T-cell (primary cell): ENCODE measurements at regions not wholly inside any gene's neighbourhood (a gene's known extent, or its start where the extent isn't known, plus 50 kb on each side); places are given as distances from the start of the nearest gene placed in this dataset.

Experiments used
- ATAC-seq, 4 experiments: fragments of 200-7000 bp in 3 of 4; fragments of 150-1000 bp in 1 of 4; cut with Tn5 transposase; replicated peaks in 1 of 4; 1 replicate in 3 of 4; 2 replicates in 1 of 4; pipeline ENCODE4 v1.10.0; 2021; ENCODE audit warnings: moderate library complexity in 3 of 4, mild to moderate bottlenecking in 2 of 4, moderate number of reproducible peaks in 1 of 4
- CTCF ChIA-PET, 2 donors: fragments of 300-600 bp; sonication (Branson Sonifier 250); formaldehyde crosslinking; loops; one replicate each; lab custom pipeline; 2022; ENCODE audit warnings: antibody characterized with exemption in 2 of 2; lab: Charles Lee
- POLR2A ChIA-PET, 2 donors: fragments of 300-600 bp; sonication (Branson Sonifier 250); formaldehyde crosslinking; loops; one replicate each; lab custom pipeline; 2022; ENCODE audit warnings: antibody characterized with exemption in 2 of 2; lab: Charles Lee
- DNase-seq, 35 experiments: peaks; one replicate each; pipeline versions ENCODE4 v3.0.0 to v3.0.0-alpha.2; 2013 to 2023
- H3K27ac ChIP-seq: one replicate; pipeline ENCODE4 v1.5.1; 2013; ENCODE audit warnings: low read length
- H3K27me3 ChIP-seq, 2 experiments: replicated peaks in 1 of 2; 1 replicate in 1 of 2; 2 replicates in 1 of 2; pipeline versions ENCODE4 v1.6.1 to v1.7.0; 2013; ENCODE audit warnings: low read length in 1 of 2, mixed read lengths in 1 of 2; ENCODE audit not compliant: control insufficient read depth in 2 of 2, insufficient read depth in 2 of 2; ENCODE audit errors: extremely low read depth in 1 of 2
- H3K36me3 ChIP-seq, 2 donors: 1 replicate in 1 of 2; 2 replicates in 1 of 2; pipeline versions ENCODE4 v1.6.1 to v1.7.0; 2013; ENCODE audit warnings: low read length in 1 of 2; ENCODE audit not compliant: control insufficient read depth in 2 of 2, insufficient read depth in 1 of 2; ENCODE audit errors: extremely low read depth in 1 of 2
- H3K4me1 ChIP-seq, 2 experiments: 1 replicate in 1 of 2; 2 replicates in 1 of 2; pipeline versions ENCODE4 v1.6.1 to v1.7.0; 2013; ENCODE audit warnings: low read length in 2 of 2, mixed read lengths in 1 of 2; ENCODE audit not compliant: insufficient read depth in 2 of 2, control insufficient read depth in 1 of 2; ENCODE audit errors: extremely low read depth in 1 of 2
- H3K4me3 ChIP-seq, 2 donors: 1 replicate in 1 of 2; 2 replicates in 1 of 2; pipeline versions ENCODE4 v1.5.1 to v1.7.0; 2013; ENCODE audit warnings: mild to moderate bottlenecking in 2 of 2, low read length in 1 of 2, moderate library complexity in 1 of 2; ENCODE audit not compliant: control insufficient read depth in 1 of 2; ENCODE audit errors: extremely low read depth in 1 of 2
- H3K9me3 ChIP-seq: 2 replicates; pipeline ENCODE4 v1.7.0; 2013
- H3K27ac Mint-ChIP-seq, 2 donors: one replicate each; pipeline ENCODE4 v1.8.0; 2020 to 2021; ENCODE audit warnings: mild to moderate bottlenecking in 2 of 2, mixed read lengths in 2 of 2
- H3K27me3 Mint-ChIP-seq, 2 donors: one replicate each; pipeline ENCODE4 v1.8.0; 2021 to 2022; ENCODE audit warnings: mixed read lengths in 2 of 2
- H3K36me3 Mint-ChIP-seq: one replicate; pipeline ENCODE4 v1.8.0; 2021; ENCODE audit warnings: mixed read lengths
- H3K4me1 Mint-ChIP-seq, 3 donors: one replicate each; pipeline ENCODE4 v1.8.0; 2020 to 2022; ENCODE audit warnings: mixed read lengths in 3 of 3, mild to moderate bottlenecking in 1 of 3
- H3K4me3 Mint-ChIP-seq, 3 donors: one replicate each; pipeline ENCODE4 v1.8.0; 2020 to 2022; ENCODE audit warnings: mild to moderate bottlenecking in 3 of 3, mixed read lengths in 3 of 3, moderate library complexity in 3 of 3
- H3K9me3 Mint-ChIP-seq, 3 donors: one replicate each; pipeline ENCODE4 v1.8.0; 2020 to 2022; ENCODE audit warnings: mixed read lengths in 3 of 3
- WGBS: methylation state at CpG from one replicate; pipeline ENCODE4 v1.1.5; 2013; ENCODE audit warnings: missing lambda C conversion rate; ENCODE audit not compliant: insufficient coverage; 5-methylcytosine and 5-hydroxymethylcytosine counted together

DNA sequence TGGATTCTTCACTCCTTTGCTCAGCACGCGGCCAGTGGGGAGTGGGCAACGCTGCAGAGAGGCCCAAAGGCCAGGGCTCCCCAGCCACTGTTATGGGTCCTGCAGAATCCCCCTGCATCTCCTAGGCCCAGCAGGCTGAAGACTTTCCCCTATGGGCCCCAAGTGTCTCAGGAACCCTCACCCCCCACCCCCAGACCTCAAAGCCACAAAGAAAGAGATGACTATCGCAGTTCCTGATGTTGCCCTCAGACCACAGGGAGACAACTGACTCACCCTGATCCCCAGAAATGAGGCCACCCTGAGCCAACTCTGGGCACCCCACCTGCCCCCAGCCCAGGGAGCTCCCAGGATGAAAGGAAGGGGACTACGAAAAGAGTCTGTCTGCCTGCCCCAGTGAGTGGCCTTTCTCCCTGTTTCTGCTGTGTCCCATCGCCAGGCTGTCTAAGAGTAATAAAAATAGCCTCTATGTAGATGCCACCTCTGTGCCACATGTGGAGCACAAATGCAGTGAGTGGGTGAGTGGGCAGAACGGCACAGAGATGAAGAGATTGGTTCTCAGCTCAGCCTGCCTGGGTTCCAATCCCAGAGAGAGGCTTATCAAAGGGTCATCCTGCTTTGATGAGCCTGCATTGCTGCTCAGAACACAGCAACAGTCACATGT is 283.0 kb downstream of the UACA start:
- Histone ChIP-seq H3K27ac (no peak overlapping the region), H3K27me3 (peaks cover 0 to 55% of the 10 kb centered on the region in 2 experiments), H3K4me1 (peaks cover 19 to 41% of the 10 kb centered on the region in 2 experiments), H3K4me3 (no peak overlapping the region), H3K9me3 (no peaks in the 10 kb centered on the region), H3K36me3 (no peaks in the 10 kb centered on the region)
- ChIA-PET POLR2A (interaction anchor here in 1 of 2 donors (0.6 kb wide), 1 partner anchor 182 kb away, joined by 4 read pairs; no protein-coding TSS in a partner anchor), CTCF (interaction anchor here (0.6 to 1.6 kb wide), 3 partner anchors 13 to 14 kb away, joined by 3 to 5 read pairs (median 4); no protein-coding TSS in a partner anchor)
- Mint-ChIP-seq H3K27me3 (peaks cover 12 to 33% of the 10 kb centered on the region in 2 donors), H3K36me3 (no peaks in the 10 kb centered on the region), H3K27ac (peak overlapping the region in 1 of 2 donors; percentile 43), H3K9me3 (no peaks in the 10 kb centered on the region), H3K4me3 (peak overlapping the region in 2 of 3 donors; percentile 17 to 53), H3K4me1 (peaks cover 39 to 50% (median 41%) of the 10 kb centered on the region in 3 donors)
- ATAC-seq (peak; percentile 74 to 87 (median 82)), DNase-seq (peak in 30 of 35 experiments; percentile 23 to 62 (median 45))
- 27% methylated on average over 6 of the region's 7 CpGs for WGBS

GRCh38 chr15:70479785-70480184 is 283.6 kb downstream of the UACA start:
- Mint-ChIP-seq H3K4me1 (peaks cover 44 to 55% (median 45%) of the 10 kb centered on the region in 3 donors), H3K27me3 (peaks cover 12 to 33% of the 10 kb centered on the region in 2 donors), H3K27ac (peak overlapping the region in 1 of 2 donors; percentile 43), H3K9me3 (no peaks in the 10 kb centered on the region), H3K4me3 (peak overlapping the region in 1 of 3 donors; percentile 53), H3K36me3 (no peaks in the 10 kb centered on the region)
- Histone ChIP-seq H3K27ac (no peak overlapping the region), H3K9me3 (no peaks in the 10 kb centered on the region), H3K36me3 (no peaks in the 10 kb centered on the region), H3K27me3 (peaks cover 0 to 55% of the 10 kb centered on the region in 2 experiments), H3K4me3 (no peak overlapping the region), H3K4me1 (peaks cover 24 to 47% of the 10 kb centered on the region in 2 experiments)
- no peak for ATAC-seq
- no peak for DNase-seq
- POLR2A ChIA-PET: interaction anchor here in 1 of 2 donors (0.5 kb wide), 1 partner anchor 16 kb away, joined by 3 read pairs; no protein-coding TSS in a partner anchor
- 82% methylated on average over 8 of the region's 12 CpGs for WGBS
- CTCF ChIA-PET: interaction anchor here in 1 of 2 donors (1.6 kb wide), 1 partner anchor 12 kb away, joined by 3 read pairs; no protein-coding TSS in a partner anchor

GRCh38 chr15:70479056-70479455 is 284.3 kb downstream of the UACA start:
- no peaks in the 10 kb centered on the region for H3K36me3 ChIP-seq
- H3K27me3 ChIP-seq: peaks cover 0 to 58% of the 10 kb centered on the region in 2 experiments
- no peak overlapping the region for H3K4me3 ChIP-seq
- ATAC-seq (no peak), DNase-seq (no peak)
- peak overlapping the region in 1 of 2 donors; percentile 3 for H3K27ac Mint-ChIP-seq
- peaks cover 12 to 31% of the 10 kb centered on the region in 2 donors for H3K27me3 Mint-ChIP-seq
- no peaks in the 10 kb centered on the region for H3K9me3 Mint-ChIP-seq
- ChIA-PET POLR2A (no interaction called here), CTCF (interaction anchor here in 1 of 2 donors (1.3 kb wide), 1 partner anchor 12 kb away, joined by 4 read pairs; no protein-coding TSS in a partner anchor)
- H3K4me3 Mint-ChIP-seq: peak overlapping the region in 2 of 3 donors; percentile 4 to 59
- peaks cover 49 to 61% (median 50%) of the 10 kb centered on the region in 3 donors for H3K4me1 Mint-ChIP-seq
- no peaks in the 10 kb centered on the region for H3K9me3 ChIP-seq
- WGBS: 91% methylated on average over 6 of the region's 8 CpGs
- H3K27ac ChIP-seq: no peak overlapping the region
- H3K4me1 ChIP-seq: peaks cover 29 to 54% of the 10 kb centered on the region in 2 experiments
- H3K36me3 Mint-ChIP-seq: no peaks in the 10 kb centered on the region

DNA sequence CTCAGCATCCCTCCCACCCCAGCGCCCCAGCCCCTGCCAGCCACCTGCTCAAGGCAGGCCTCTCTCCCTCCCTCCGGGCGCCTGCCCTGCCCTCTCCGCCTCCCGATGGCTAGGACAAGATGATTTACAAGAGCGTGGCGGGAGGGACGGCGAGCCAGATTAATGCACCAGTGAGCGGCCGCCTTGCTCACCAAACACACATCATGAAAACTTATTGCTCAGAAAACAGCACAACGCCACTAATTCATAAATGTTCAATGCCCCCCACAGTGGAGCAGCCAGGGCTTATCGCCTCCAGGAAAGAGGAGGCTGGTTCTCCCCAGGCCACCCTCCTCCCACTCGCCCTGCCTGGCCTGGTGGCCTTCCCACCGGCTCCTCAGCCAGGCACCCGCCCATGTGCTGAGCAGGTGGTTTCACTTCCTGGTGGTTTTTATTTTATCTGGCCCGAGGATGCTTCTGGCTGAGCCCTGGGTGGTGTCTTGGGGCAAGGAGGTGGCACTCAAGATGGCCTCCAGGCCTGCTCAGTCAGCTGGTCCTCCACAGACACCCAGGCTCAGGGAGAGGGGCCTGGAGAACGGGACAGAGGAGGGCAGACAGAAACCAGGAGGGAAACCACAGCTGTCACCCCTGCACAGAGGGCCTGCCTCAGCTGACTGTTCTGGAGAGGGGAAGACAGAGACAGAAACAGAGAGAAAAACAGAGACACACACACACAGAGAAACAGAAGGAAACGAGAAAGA is 284.9 kb downstream of the UACA start:
- DNase-seq (no peak), ATAC-seq (peak in 3 of 4 experiments; percentile 8 to 22 (median 13))
- Mint-ChIP-seq H3K4me1 (peaks cover 50 to 60% (median 52%) of the 10 kb centered on the region in 3 donors), H3K36me3 (no peaks in the 10 kb centered on the region), H3K4me3 (peak overlapping the region in 2 of 3 donors; percentile 4 to 59), H3K9me3 (no peaks in the 10 kb centered on the region), H3K27me3 (peaks cover 12 to 30% of the 10 kb centered on the region in 2 donors), H3K27ac (peak overlapping the region; percentile 3 to 9)
- ChIA-PET POLR2A (no interaction called here), CTCF (interaction anchor here in 1 of 2 donors (1.3 kb wide), 1 partner anchor 11 kb away, joined by 4 read pairs; no protein-coding TSS in a partner anchor)
- H3K36me3 ChIP-seq: no peaks in the 10 kb centered on the region
- no peak overlapping the region for H3K4me3 ChIP-seq
- peaks cover 0 to 60% of the 10 kb centered on the region in 2 experiments for H3K27me3 ChIP-seq
- 97% methylated on average over 13 of the region's 19 CpGs for WGBS
- H3K27ac ChIP-seq: no peak overlapping the region
- H3K4me1 ChIP-seq: peaks cover 30 to 57% of the 10 kb centered on the region in 2 experiments
- no peaks in the 10 kb centered on the region for H3K9me3 ChIP-seq

- H3K4me1 ChIP-seq: peaks cover 30 to 57% of the 10 kb centered on the region in 2 experiments
- ChIA-PET CTCF (no interaction called here), POLR2A (no interaction called here)
- no peak for ATAC-seq
- peaks cover 12 to 29% of the 10 kb centered on the region in 2 donors for H3K27me3 Mint-ChIP-seq
- no peak overlapping the region for H3K4me3 Mint-ChIP-seq
- H3K27me3 ChIP-seq: peaks cover 0 to 57% of the 10 kb centered on the region in 2 experiments
- H3K4me3 ChIP-seq: no peak overlapping the region
- no peak overlapping the region for H3K27ac Mint-ChIP-seq
- no peak for DNase-seq
- no peaks in the 10 kb centered on the region for H3K9me3 ChIP-seq
- WGBS: 96% methylated on average over 6 of the region's 9 CpGs
- peaks cover 49 to 59% (median 52%) of the 10 kb centered on the region in 3 donors for H3K4me1 Mint-ChIP-seq
- H3K36me3 Mint-ChIP-seq: no peaks in the 10 kb centered on the region
- H3K27ac ChIP-seq: no peak overlapping the region
- H3K36me3 ChIP-seq: no peaks in the 10 kb centered on the region
- no peaks in the 10 kb centered on the region for H3K9me3 Mint-ChIP-seq
Observed at GRCh38 chr15:70477750-70478250, 285.6 kb downstream of the UACA start.

DNA sequence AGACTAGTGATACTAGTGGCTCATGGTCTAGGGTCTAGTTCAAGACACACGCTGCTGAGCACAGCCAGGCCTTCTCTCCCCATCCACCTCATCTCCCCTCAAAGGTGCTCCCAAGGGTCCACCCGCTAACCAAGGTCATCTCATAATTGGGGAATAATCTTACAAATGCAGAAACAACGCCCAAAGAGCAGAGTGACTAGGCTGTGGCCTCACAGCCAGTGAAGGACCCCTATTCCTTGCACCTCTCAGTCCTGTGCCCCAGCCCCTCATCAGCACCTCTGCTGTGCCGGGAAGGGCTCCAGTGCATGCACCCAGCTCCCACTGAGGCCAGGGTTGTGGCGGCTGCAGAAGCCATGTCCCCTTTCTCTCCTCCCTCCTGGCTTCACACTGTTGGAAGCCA is 286.9 kb downstream of the UACA start:
- POLR2A ChIA-PET: no interaction called here
- H3K36me3 Mint-ChIP-seq: no peaks in the 10 kb centered on the region
- CTCF ChIA-PET: interaction anchor here in 1 of 2 donors (0.9 kb wide), 1 partner anchor 9 kb away, joined by 4 read pairs; no protein-coding TSS in a partner anchor

More for the DNA sequence above, 286.9 kb downstream of the UACA start:
- no peak for DNase-seq
- Histone ChIP-seq H3K27me3 (peaks cover 0 to 51% of the 10 kb centered on the region in 2 experiments), H3K36me3 (no peaks in the 10 kb centered on the region), H3K4me1 (peaks cover 30 to 56% of the 10 kb centered on the region in 2 experiments), H3K4me3 (no peak overlapping the region), H3K27ac (no peak overlapping the region), H3K9me3 (no peaks in the 10 kb centered on the region)
- Mint-ChIP-seq H3K9me3 (no peaks in the 10 kb centered on the region), H3K4me3 (no peak overlapping the region), H3K27ac (no peak overlapping the region), H3K27me3 (peaks cover 4 to 21% of the 10 kb centered on the region in 2 donors), H3K4me1 (peaks cover 41 to 54% (median 47%) of the 10 kb centered on the region in 3 donors)
- no peak for ATAC-seq
- 97% methylated on average over 4 of the region's 5 CpGs for WGBS
